Gastrocnemius medialis (tissue), 4 donors: ENCODE measurements at regions not wholly inside any gene's neighbourhood (a gene's known extent, or its start where the extent isn't known, plus 50 kb on each side); places are given as distances from the start of the nearest gene placed in this dataset.

Experiments used
- CTCF ChIP-seq, 5 experiments: fragments of 450-650 bp in 3 of 5; fragments of 200-600 bp in 2 of 5; sonication (generic) in 2 of 5; IDR thresholded peaks in 4 of 5; conservative IDR thresholded peaks in 1 of 5; 1 replicate in 4 of 5; 2 replicates in 1 of 5; pipeline ENCODE4 v1.5.1; 2016 to 2019; ENCODE audit warnings: antibody characterized with exemption in 5 of 5, mild to moderate bottlenecking in 3 of 5, moderate library complexity in 3 of 5
- POLR2A ChIP-seq, 2 donors: fragments of 450-650 bp; IDR thresholded peaks; one replicate each; pipeline ENCODE4 v1.6.1; 2017; ENCODE audit warnings: antibody characterized with exemption in 2 of 2, mild to moderate bottlenecking in 2 of 2, moderate library complexity in 2 of 2

- TF ChIP-seq CTCF (IDR thresholded peaks at IDR 0.05 in 4 of 5, conservative IDR thresholded peaks at IDR 0.05 in 1 of 5) (no peak), POLR2A (IDR thresholded peaks at IDR 0.05) (no peak)
These were observed 286.6 kb upstream of the NRP1 start for GRCh38 chr10:33621101-33621500.
